HG03045 (cell line): ENCODE measurements at regions not wholly inside any gene's neighbourhood (a gene's known extent, or its start where the extent isn't known, plus 50 kb on each side); places are given as distances from the start of the nearest gene placed in this dataset.

Experiments used
- ATAC-seq: cut with Tn5 transposase; IDR thresholded peaks from one replicate; pipeline ENCODE4 v1.9.1; 2021; ENCODE audit warnings: mild to moderate bottlenecking, moderate library complexity; ENCODE audit not compliant: unreplicated experiment

DNA sequence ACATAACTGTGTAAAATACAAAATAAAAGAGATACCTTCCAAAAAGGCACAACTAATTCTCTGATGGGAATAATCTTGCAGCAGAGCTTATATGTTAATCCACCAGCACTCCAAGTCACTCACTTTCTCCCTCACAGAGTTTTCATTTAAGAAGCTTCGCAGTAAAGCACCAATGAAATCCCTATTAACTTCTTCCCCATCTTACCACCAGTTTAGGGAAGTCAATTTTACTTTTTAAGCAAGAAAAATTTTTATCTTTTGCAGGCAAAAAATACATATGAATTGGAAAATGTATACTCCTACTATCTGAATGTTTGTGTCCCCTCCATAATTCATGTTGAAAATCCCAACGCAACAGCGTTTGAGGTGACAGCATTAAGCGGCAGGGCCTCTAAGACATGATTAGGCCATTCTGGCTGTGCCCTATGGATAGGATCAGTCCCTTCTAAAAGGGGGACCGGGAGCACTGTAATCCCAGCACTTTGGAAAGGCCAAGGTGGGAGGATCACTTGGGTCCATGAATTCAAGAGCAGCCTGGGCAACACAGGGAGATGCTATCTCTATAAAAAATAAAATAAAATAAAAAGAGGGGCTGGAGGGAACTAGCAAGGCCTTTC is 435.8 kb downstream of the SHQ1 start:
- no peak for ATAC-seq

DNA sequence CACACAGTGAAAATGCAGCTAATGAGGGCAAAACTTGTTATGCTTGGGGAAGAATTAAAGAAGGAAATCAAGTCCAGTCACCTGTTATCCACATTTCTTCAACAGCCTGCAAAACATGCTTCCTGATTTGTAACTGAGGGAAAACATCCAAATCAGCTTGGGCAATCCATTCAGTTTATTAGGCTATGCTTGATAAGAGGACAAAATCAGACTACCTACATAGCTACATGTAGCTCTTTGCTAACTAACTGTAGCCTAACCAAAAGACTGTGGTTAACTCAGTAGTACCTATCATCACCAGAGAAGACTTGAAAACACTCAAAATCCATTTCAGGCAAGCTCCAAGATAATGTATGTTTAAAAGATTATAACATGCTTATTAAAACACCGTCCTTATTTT is 436.4 kb downstream of the SHQ1 start:
- ATAC-seq: no peak

DNA sequence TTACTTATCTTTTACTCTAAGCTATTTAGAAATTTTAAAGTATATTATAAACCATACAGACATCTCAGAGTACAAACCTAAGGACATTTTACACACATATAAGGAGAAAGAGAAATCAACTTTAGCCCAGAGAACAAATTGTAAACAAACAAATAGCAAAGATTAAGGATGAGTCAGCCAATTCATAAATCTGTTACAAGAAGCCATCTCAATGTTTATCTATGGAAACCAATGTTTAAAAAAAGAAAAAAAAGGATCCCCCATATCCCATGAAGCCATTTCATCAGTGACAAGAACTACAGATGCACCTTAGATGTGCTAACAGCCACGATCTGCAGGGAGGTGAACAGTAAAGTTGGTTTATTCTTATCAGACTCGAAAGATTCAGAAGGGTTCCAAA is 437.1 kb downstream of the SHQ1 start:
- no peak for ATAC-seq

DNA sequence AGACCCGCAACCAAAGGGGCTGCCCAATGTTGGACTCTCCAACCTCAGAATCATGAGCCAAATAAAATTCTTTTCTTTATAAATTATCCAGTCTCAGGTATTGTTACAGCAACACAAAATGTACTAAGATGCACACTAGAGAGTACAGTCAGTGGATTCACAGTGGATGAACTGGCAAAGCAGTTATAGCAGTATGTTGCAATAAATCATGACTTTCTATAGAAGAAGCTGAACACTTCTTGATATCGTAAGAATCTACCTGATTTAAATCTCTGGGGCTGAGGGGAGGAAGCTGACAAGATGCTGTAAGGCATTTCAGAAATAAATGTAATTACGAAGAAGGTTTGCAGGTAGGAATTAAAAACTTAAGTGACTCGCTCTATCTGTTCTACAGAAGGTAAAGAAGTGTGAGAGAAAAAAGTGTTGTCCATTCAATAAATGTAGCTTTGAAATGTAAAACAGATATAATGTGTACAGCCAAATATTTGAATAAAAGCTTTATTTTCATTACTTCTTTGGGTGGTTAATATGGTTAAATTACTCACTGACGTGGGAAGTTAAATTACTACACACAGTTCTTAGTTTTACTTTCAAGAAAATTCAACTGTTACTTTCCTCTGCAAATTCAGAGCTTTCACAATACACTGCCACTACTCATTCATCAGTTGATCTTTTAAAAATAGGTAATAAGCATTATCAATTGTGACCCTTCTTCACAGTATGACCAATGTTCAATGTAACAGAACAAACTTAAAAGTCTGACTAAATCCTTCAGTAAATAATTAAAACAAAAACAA is 439.1 kb downstream of the SHQ1 start:
- no peak for ATAC-seq

DNA sequence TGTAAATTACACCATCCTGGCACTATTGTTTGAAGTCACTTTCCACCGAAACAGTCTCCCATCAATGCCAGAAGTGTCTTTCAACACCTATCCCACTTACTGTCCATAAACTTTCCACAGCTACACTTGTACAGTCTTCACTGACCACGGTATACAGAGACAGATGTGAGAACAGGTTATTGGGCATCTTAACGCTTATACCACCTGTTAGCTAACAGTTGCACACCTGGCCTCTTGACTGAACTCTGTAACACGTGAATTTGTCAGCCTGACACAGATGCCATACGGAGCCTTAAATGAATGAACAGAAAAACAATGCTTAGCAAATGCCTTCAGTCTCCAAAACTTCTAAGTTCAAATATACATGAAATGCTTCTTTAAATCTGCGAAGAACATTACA is 440.5 kb downstream of the SHQ1 start:
- ATAC-seq: no peak

DNA sequence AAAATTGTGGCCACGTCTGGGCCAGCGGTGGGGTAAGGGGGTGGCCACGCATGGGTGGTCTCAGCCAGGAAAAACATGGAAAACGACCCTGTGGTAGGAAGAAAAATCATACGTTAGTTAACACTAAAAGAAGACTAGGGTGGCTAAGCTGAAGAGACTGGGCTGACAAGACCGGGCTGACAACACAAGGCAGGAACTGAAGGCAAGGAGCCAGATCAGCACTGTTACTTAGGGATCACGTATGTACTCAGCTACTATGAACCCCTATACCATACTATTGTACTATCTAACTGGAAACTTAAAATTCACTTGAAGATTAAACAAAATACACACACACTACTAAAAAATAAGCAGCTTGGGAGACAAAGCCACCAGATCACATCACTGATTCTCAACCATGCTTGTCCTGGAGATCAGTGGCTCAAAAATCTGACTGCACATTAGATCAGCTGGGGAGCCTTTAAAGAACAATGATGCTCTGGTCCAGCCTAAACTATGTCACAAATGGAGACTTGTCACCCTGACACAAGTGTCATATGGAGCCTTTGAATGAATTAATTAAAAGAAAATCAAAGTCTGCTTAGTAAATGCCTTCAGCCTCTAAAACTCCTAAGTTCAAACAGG is 442.2 kb downstream of the SHQ1 start:
- no peak for ATAC-seq

DNA sequence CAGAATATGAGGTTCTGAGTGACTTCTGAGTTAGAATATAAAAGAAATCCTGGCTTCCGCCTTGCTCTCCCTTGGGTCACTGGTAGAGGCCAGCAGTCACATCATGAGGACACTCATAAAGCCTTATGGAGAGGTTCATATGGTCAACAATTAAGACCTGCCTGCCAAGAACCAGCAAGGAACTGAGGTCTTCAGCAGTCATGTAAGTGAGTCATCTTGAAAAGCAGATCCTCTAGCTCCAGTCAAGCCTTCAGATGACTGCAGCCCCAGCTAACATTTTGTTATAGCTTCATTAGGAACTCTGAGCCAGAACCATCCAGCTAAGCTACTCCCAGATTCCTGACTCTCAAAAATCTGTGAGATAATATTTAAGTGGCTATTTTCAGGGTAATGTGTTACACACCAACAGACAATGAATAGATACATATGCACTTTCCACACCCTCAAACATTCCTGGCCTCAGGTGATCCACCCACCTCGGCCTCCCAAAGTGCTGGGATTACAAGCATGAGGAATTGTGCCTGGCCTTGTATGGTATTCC is 447.2 kb downstream of the SHQ1 start:
- ATAC-seq: no peak

DNA sequence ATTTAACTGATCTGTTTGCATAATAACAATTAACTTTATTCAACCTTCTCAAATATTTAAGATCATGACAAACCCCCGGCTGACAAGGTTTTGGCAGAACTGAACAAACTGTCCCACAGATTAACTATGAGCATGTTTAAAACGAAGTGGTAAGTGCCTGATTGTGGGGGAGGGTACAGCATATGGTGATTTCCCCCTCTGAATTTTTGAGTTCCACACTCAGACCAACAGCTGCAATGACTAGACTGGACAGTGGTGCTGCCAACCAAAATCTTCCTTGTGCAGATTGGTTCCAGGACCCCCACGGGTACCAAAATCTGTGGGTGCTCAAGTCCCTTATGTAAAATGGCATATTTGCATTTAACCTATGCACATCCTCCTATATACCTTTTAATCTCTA is 449.5 kb downstream of the SHQ1 start:
- ATAC-seq: no peak

DNA sequence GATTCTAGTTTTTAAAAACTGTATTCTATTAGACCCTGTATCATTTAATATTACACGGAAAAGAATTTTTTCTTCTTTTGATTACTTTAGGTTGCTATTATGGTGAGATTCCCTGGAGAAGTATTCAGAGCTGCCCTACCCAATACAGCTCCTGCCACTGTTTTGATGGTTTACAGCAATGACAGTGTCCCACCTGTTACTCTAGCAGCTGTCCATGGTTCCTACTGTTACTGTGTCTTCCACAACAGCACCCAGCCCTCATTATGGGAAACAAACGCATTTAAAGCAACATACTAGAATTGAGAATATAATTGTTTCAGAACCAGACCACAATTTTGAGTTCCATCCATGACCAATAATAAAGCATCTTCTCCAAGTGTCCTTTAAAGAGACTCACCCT is 450.7 kb downstream of the SHQ1 start:
- ATAC-seq: no peak

DNA sequence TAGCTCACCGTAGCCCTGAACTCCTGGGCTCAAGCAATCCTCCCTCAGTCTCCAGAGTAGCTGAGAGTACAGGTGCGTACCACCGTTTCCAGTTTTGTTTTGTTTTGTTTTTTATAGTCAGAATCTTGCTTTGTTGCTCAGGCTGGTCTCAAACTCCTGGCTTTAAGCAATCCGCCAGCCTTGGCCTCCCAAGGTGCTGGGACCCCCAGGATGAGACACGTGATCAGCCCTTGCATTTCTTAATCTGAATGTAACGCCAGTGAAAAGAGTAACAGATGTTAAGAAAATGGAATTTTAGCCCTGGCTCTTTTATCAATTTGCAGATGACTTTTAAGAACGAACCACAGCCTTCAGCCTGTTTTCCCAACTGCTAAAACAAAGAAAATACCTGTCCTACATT is 451.3 kb downstream of the SHQ1 start:
- no peak for ATAC-seq

DNA sequence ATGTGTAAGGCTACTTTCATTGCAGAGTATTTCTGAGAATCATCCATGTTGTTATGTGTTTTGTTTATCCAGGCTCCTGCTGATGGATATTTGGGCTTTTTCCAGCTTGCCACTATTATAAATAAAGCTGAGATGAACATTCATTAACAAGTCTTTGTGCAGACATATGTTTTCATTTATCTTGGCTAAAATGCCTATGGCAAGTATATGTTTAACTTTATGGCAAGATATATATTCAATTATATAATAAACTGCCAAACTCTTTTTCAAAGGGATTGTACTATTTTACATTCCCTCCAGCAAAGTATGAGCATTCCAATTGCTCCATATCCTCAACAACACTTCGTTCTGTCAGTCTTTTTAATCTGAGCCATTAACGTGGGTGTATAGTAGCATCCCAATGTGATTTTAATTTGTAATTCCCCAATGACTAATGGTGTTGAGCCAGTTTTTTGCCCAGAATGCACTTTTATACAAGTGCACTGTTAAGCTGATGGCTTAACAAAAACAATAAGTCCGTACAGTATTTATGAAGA is 452.4 kb downstream of the SHQ1 start:
- no peak for ATAC-seq

DNA sequence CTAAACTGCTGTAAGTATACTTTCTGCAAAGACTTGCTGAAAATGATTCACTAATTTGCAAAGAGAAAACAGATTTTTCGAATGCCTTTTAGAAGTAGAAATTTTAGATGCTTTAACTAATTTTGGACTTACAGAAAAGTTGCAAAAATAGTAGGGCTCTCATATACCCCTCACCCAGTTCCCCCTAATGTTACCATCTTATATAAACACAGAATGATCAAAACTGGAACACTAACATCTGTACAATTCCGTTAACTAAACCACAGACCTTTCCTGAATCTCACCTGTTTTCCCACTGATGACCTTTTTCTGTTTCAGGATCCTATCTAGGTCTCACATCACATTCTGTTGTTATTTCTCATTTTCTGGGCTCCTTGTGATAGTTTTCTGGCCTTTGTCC is 454.8 kb downstream of the SHQ1 start:
- no peak for ATAC-seq

DNA sequence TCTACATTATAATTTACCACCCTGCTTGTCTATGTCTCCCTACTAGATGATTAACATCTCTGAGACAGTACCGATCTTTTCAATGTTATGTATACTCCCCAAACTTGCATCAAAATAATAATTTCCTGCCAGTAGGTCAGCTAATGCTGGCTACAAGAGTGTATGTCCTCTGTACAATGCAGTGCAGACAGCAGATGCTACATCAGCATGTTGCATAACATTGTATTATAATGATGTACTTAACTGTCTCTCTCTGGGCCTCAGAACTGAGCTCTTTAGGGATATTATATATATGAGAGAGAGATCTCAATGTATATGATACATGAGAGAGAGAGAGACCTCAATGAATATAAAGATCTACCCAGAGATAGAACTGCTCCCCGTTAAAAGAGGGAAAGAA is 456.6 kb downstream of the SHQ1 start:
- no peak for ATAC-seq

DNA sequence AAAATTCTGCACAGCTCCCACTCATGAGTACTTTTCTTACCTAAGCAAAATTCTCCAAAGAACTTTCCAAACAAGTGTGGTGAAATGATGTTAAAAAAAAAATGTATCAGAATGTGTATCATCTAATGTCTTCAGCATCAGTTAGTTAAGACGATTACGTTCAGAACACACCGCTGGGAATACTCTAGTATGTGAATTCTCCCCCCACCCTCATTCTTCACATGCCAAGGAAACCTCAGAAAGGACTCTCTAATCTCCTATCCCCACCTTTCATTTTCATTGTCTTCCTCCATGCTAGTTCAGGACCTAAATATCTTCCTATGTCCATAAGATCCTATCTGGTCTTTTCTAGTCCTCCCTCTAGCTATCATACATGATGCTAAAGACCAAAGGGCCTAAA is 457.4 kb downstream of the SHQ1 start:
- no peak for ATAC-seq

DNA sequence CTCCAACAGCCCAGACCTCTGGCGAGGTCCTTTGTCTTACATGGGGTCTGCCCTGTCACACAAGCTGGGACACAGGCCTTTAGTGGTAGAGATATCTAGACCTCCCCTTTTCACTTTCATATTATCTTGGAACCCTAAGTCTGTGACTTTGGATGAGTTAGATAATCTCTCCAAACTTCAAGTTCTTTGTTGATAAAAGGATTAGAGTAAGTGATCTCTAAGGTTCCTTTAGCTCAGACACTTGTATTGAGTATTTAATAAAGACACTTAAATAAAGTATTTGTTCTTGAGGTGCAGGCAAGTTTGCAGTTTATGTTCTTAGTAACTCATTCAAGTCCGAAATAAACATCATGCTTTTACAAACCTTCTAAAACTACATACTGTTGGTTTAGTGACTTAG is 459.6 kb downstream of the SHQ1 start:
- no peak for ATAC-seq

DNA sequence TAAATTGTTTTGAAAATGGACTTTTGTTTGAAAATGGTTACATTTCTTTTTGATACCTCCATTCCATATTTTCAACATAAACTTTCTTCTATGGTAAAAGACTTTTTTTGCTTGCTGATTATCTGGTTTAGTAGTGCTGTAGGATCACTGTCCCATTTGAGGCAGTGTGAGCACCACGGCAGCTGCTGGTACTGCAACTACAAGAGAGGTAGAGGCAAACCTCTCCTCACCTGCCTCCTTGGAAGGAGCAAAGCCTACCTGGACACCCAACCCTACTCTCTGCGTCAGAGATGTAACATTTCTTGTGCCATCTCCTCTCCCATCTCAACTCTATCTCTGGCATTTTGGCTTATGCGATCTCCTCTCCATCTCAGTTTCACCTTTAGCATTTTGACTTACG is 460.1 kb downstream of the SHQ1 start:
- ATAC-seq: no peak

DNA sequence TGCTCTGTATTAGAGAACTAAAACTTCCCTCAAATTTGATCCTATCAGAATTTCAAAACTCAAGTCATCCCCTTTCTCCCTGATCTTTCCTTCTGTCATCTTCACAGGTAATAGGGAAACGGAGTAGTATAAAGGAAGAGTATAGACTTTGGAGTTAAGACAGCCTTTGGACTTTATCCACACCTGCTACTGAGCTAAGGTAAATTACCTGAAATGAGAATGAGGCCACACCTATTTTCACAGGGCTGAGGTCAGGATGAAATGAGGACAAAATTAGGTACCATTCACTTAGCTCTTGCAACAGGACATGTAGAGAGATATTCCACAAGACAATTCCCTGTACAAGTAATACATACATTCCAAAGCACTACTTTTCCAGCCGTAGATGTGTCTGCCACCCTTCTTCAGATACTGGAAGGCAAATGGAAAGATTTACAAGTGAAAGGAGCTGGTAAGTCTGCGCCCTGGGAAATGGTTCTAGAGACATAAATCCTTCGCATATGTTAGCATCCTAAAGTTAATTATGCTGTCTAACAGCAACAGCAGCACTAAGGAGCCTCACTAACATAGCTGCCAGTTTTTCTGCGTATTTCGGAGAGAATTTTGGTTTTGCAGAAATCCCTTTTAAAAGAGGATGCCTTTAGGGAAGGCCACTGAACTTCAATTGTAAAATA is 461.8 kb downstream of the SHQ1 start:
- ATAC-seq: no peak

DNA sequence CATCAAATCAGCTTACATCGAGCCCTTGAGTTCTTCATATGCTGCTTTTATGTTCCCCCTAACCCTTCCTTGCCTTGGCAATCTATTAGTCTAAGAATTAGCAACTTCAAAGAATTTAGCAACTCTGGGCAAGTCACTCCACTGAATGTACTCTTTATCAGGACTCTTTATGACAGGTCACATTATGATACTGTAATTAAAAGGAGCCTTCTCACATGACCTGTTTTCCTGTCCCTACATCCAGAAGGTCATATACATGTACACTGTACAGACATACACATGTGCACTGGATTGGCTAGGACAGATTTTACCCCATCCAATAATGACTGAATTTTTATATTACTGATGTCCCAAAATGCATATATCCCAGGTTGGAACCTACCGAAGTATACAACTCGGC is 463.1 kb downstream of the SHQ1 start:
- no peak for ATAC-seq

DNA sequence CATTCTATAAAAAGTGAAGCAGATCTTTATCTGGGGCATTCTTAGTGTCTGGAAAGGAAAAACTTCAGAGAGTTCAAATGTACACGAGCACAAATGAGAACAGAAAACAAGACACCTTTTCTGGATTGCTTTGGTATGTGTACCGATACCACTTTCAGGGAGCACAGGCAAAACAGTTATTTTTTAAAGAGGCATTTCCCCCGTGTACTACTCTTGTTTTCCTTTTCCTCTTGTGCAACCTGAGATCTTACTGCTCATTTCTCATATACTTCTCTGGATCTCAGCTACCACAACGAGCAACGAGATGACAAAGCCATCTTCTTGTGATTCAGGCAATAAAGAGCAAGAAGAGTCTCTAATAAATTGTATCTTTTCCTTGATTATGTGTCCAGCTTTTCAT is 463.6 kb downstream of the SHQ1 start:
- no peak for ATAC-seq

DNA sequence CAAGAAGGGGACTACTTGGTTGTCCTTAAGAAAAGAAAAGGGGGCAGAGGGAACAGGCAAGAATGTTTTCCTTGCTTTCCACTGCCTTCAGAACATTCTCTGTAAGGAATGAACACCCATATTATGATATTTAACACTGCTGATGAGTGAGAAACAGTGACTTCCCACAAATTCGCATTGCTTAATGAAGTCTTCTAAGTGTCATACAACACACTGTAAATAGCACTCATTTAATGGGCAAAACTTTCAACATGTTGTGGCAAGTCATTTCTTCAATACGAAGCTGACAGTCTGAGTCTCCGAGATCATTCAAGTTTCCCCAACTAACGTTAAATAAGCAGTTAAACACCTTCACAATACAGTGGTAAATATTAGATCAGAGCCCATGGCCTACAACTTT is 464.4 kb downstream of the SHQ1 start:
- ATAC-seq: no peak

DNA sequence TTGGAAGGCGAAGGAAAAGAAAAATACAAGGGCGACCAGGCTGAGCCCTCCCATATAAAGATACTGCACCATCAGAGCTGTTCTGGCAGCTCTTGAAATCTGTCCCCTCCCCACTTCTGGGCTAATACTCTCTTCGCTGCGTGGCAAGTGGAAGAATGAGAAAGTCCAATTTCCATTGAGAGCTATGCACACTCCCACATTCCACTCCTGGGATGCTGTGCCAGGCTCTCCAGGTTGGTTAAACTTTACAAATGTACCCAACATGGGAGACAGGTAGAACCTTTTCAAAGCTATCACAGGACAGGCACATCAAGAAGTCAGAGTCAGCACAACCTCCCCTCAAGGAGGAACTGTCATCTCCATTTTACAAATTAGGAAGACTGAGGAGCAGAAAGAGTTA is 465.0 kb downstream of the SHQ1 start:
- ATAC-seq: no peak
